GM18507 (cell line): ENCODE measurements at regions not wholly inside any gene's neighbourhood (a gene's known extent, or its start where the extent isn't known, plus 50 kb on each side); places are given as distances from the start of the nearest gene placed in this dataset.
"Not testable (repeated sequence)": the region's sequence is repeated elsewhere in the genome, so short reads cannot be mapped to it uniquely, and the experiment has no call there.

Experiments
- DNase-seq: peaks from one replicate; pipeline ENCODE4 v3.0.0; 2011; ENCODE audit warnings: low read depth; ENCODE audit not compliant: insufficient read length; ENCODE audit errors: extremely low spot score
- FAIRE-seq: peaks from 2 replicates; lab custom pipeline; 2011; peaks lifted over from hg19 to GRCh38; lab: Jason Lieb, UNC

GRCh38 chr7:69526570-69526969, 71.7 kb upstream of the AUTS2 start:
- no peak for FAIRE-seq
- DNase-seq = no peak

DNA sequence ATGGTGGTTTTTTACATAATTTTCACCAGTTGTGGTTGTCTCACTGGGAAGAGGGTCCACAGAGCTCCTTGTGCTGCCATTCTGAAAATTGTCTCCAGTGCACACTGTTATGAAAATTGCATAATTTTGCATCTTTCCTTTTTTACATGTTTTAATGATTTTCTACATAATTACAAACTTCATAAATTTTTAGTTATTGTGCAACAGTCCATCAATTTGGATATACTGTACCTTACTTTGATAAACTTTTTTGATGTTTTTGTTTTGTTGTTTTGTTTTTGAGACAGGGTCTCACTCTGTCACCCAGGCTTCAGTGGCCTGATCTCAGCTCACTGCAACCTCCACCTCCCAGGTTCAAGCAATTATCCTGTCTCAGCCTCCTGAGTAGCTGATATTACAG, 70.6 kb upstream of the AUTS2 start:
- no peak for FAIRE-seq
- no peak for DNase-seq

GRCh38 chr7:69531050-69531449, 67.2 kb upstream of the AUTS2 start:
- no peak for DNase-seq
- FAIRE-seq = no peak

- DNase-seq = no peak
- no peak for FAIRE-seq
Measured at GRCh38 chr7:69534461-69535041, 63.7 kb upstream of the AUTS2 start.

- FAIRE-seq (no peak), DNase-seq (no peak)
Measured at GRCh38 chr7:69537691-69538090, 60.6 kb upstream of the AUTS2 start.

GRCh38 chr7:69539531-69539930, 58.7 kb upstream of the AUTS2 start:
- DNase-seq = no peak
- FAIRE-seq = no peak

- no peak for DNase-seq
- no peak for FAIRE-seq
Measured at GRCh38 chr7:69540287-69540686, 58.0 kb upstream of the AUTS2 start.

GRCh38 chr7:69541779-69542432, 56.4 kb upstream of the AUTS2 start:
- DNase-seq, FAIRE-seq: not testable (repeated sequence)

DNA sequence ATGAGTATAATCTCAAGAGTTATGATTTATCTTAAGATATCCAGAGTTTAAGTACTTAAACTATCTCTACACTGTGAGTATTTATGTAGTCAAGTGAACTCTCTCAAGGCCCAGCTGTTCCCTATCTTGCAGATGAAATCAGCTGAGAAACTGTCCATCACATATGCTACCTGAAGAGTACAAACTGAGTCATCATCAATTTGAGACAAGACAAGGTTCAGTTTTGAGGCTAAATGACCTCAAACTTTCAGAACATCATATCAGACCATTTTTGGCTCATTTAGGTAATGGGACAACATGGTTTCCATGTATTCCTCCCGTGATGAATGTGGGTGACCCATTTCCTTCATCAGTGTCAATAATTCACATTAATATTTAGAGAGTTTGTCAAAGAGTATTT, 53.1 kb upstream of the AUTS2 start:
- DNase-seq = no peak
- FAIRE-seq = no peak
